K562 (cell line): ENCODE measurements at regions not wholly inside any gene's neighbourhood (a gene's known extent, or its start where the extent isn't known, plus 50 kb on each side); places are given as distances from the start of the nearest gene placed in this dataset.

ENCODE experiments used
- ATAC-seq: fragments of 200-7000 bp; cut with Tn5 transposase; 3 replicates; pipeline ENCODE4 v1.9.1; 2020; ENCODE audit warnings: moderate library complexity
- BruUV-seq: library from RNA; stranded (reverse); fragments of 400-500 nt; replicated peaks from 2 replicates; lab custom pipeline; 2021; lab: Mats Ljungman, UMichigan
- CTCF ChIA-PET: fragments of 300-600 bp; formaldehyde crosslinking; extraction: SDS; loops from one replicate; lab custom pipeline; 2021; ENCODE audit warnings: low intra/inter-chr PET ratio; lab: Yijun Ruan, JAX
- POLR2A ChIA-PET: fragments of 300-600, 350-650 bp; sonication (Branson Sonifier 250); formaldehyde crosslinking; extraction: SDS; loops from one replicate; lab custom pipeline; 2021; ENCODE audit warnings: antibody characterized with exemption, inconsistent platforms; lab: Yijun Ruan, JAX
- DNase-seq, 4 experiments: peaks; one replicate each; pipeline versions ENCODE4 v3.0.0 to v3.0.0-alpha.2; 2011 to 2018; ENCODE audit warnings: low spot score in 3 of 4, mixed read lengths in 3 of 4; ENCODE audit errors: extremely low read depth in 1 of 4
- FAIRE-seq: peaks from 2 replicates; lab custom pipeline; 2011; peaks lifted over from hg19 to GRCh38; lab: Jason Lieb, UNC
- H2AFZ ChIP-seq: 2 replicates; pipeline ENCODE4 v1.6.0; 2011; ENCODE audit warnings: low read depth, low read length, control low read depth, inconsistent platforms
- H3K27ac ChIP-seq: fragments of 200-600 bp; 3 replicates; pipeline ENCODE4 v1.8.0; 2011; ENCODE audit warnings: low read depth, mild to moderate bottlenecking, control low read depth, inconsistent platforms, low read length, moderate library complexity, mixed read lengths; ENCODE audit errors: extremely low read depth
- H3K27me3 ChIP-seq, 2 experiments: fragments of 300-600 bp in 1 of 2; 2 replicates in 1 of 2; 3 replicates in 1 of 2; pipeline versions ENCODE4 v1.6.0 to v1.8.0; 2011; ENCODE audit warnings: inconsistent platforms in 2 of 2, low read length in 2 of 2, mild to moderate bottlenecking in 1 of 2, mixed read lengths in 1 of 2, moderate library complexity in 1 of 2; ENCODE audit not compliant: control insufficient read depth in 2 of 2, insufficient read depth in 2 of 2
- H3K36me3 ChIP-seq: fragments of 300-600 bp; 3 replicates; pipeline ENCODE4 v1.8.0; 2011; ENCODE audit warnings: mild to moderate bottlenecking, low read length, inconsistent platforms; ENCODE audit not compliant: control insufficient read depth, insufficient read depth
- H3K4me1 ChIP-seq, 2 experiments: fragments of 200-600 bp in 1 of 2; replicated peaks in 1 of 2; 2 replicates in 1 of 2; 3 replicates in 1 of 2; pipeline versions ENCODE4 v1.5.1 to v1.8.0; 2011; ENCODE audit warnings: inconsistent platforms in 2 of 2, low read length in 2 of 2, mild to moderate bottlenecking in 1 of 2, mixed read lengths in 1 of 2, moderate library complexity in 1 of 2; ENCODE audit not compliant: control insufficient read depth in 2 of 2, insufficient read depth in 2 of 2
- H3K4me2 ChIP-seq: 2 replicates; pipeline ENCODE4 v1.6.1; 2011; ENCODE audit warnings: low read length, control low read depth, inconsistent platforms, mixed read lengths; ENCODE audit not compliant: insufficient read depth
- H3K4me3 ChIP-seq: fragments of 200-600 bp; sonication (generic), shearing (Covaris generic); 2 replicates; pipeline ENCODE4 v1.5.1; 2016; ENCODE audit warnings: control low read depth, inconsistent platforms
- H3K79me2 ChIP-seq: fragments of 200-600 bp; 3 replicates; pipeline ENCODE4 v1.8.0; 2011; ENCODE audit warnings: low read length, inconsistent platforms; ENCODE audit not compliant: control insufficient read depth, insufficient read depth
- H3K9ac ChIP-seq, 2 experiments: 2 replicates each; pipeline versions ENCODE4 v1.6.0 to v1.6.1; 2011; ENCODE audit warnings: low read depth in 2 of 2, low read length in 2 of 2, control low read depth in 1 of 2, inconsistent platforms in 1 of 2, mild to moderate bottlenecking in 1 of 2, mixed read lengths in 1 of 2; ENCODE audit not compliant: insufficient read depth in 1 of 2
- H3K9me1 ChIP-seq: one replicate; pipeline ENCODE4 v1.6.0; 2011; ENCODE audit warnings: inconsistent platforms, mild to moderate bottlenecking, low read length, moderate library complexity; ENCODE audit not compliant: control insufficient read depth, insufficient read depth
- H3K9me3 ChIP-seq: replicated peaks from 2 replicates; pipeline ENCODE4 v1.5.1; 2011; ENCODE audit warnings: low read depth, low read length, inconsistent platforms; ENCODE audit not compliant: control insufficient read depth, insufficient read depth
- H4K20me1 ChIP-seq: replicated peaks from 2 replicates; pipeline ENCODE4 v1.6.1; 2011; ENCODE audit warnings: low read length, inconsistent platforms, mixed read lengths; ENCODE audit not compliant: control insufficient read depth, insufficient read depth
- CHD2 ChIP-seq: IDR thresholded peaks from 2 replicates; pipeline ENCODE4 v1.6.1; 2011; ENCODE audit warnings: low read depth, low read length
- COPS2 ChIP-seq: fragments of 450-650 bp; conservative IDR thresholded peaks from 2 replicates; pipeline ENCODE4 v1.6.1; 2016; ENCODE audit warnings: mild to moderate bottlenecking, moderate library complexity
- HDGF ChIP-seq: fragments of 450-650 bp; IDR thresholded peaks from 2 replicates; pipeline ENCODE4 v1.6.1; 2016
- HEY1 ChIP-seq: fragments of 250-450 bp; sonication (Bioruptor Pico); IDR thresholded peaks from 2 replicates; pipeline ENCODE4 v1.5.0; 2020; ENCODE audit warnings: mild to moderate bottlenecking, moderate library complexity, borderline replicate concordance
- HSF4 ChIP-seq: fragments of 250-450 bp; sonication (Bioruptor Pico); IDR thresholded peaks from 2 replicates; pipeline ENCODE4 v2.1.2; 2022; ENCODE audit warnings: mild to moderate bottlenecking, moderate library complexity, borderline replicate concordance
- ILF3 ChIP-seq: fragments of 450-650 bp; IDR thresholded peaks from 2 replicates; pipeline ENCODE4 v1.6.1; 2018; ENCODE audit warnings: antibody characterized with exemption, mild to moderate bottlenecking, moderate library complexity, borderline replicate concordance
- NONO ChIP-seq, 2 experiments: fragments of 200-400 bp in 1 of 2; fragments of 450-650 bp in 1 of 2; formaldehyde crosslinking in 1 of 2; IDR thresholded peaks; 2 replicates each; pipeline ENCODE4 v1.6.1; 2017; ENCODE audit warnings: low read depth in 2 of 2, mild to moderate bottlenecking in 2 of 2, moderate library complexity in 2 of 2, low read length in 1 of 2
- PCBP1 ChIP-seq: fragments of 200-400 bp; formaldehyde crosslinking; IDR thresholded peaks from 2 replicates; pipeline ENCODE4 v1.6.1; 2018; ENCODE audit warnings: mild to moderate bottlenecking, low read depth, low read length; ENCODE audit not compliant: poor library complexity, severe bottlenecking
- TAF15 ChIP-seq: fragments of 200-400 bp; formaldehyde crosslinking; IDR thresholded peaks from 2 replicates; pipeline ENCODE4 v1.6.1; 2017; ENCODE audit warnings: mild to moderate bottlenecking, low read depth, low read length, moderate library complexity
- ZBED1 ChIP-seq: IDR thresholded peaks from 2 replicates; pipeline ENCODE4 v1.6.1; 2014
- ZFP30 ChIP-seq: fragments of 250-450 bp; sonication (Bioruptor Pico); IDR thresholded peaks from 2 replicates; pipeline ENCODE4 v1.8.0; 2022; ENCODE audit warnings: moderate library complexity, mild to moderate bottlenecking, inconsistent platforms, borderline replicate concordance
- ZNF174 ChIP-seq: fragments of 250-450 bp; sonication (Bioruptor Pico); IDR thresholded peaks from 2 replicates; pipeline ENCODE4 v1.4.0; 2020; ENCODE audit warnings: mild to moderate bottlenecking
- ZNF184 ChIP-seq: sonication (generic); formaldehyde crosslinking; IDR thresholded peaks from 2 replicates; pipeline ENCODE4 v1.5.0; 2020; ENCODE audit warnings: missing genetic modification reagents
- ZNF347 ChIP-seq: fragments of 450-650 bp; formaldehyde crosslinking; IDR thresholded peaks from 2 replicates; pipeline ENCODE4 v1.4.0; 2020; ENCODE audit warnings: low read depth, mild to moderate bottlenecking, moderate library complexity
- ZNF586 ChIP-seq: fragments of 450-650 bp; formaldehyde crosslinking; conservative IDR thresholded peaks from 2 replicates; pipeline ENCODE4 v1.4.0; 2020; ENCODE audit warnings: mild to moderate bottlenecking, moderate library complexity
- WGBS: fragments of 100-300 bp; shearing (Covaris generic); methylation state at CpG from one replicate; pipeline ENCODE4 v1.1.6; 2016; ENCODE audit warnings: low coverage, mixed read lengths; ENCODE audit not compliant: insufficient coverage; ENCODE audit errors: missing lambda C conversion rate; 5-methylcytosine and 5-hydroxymethylcytosine counted together
- in situ Hi-C: fragments of 300-500 bp; cut with MboI; formaldehyde crosslinking; loops from 4 replicates; pipeline ENCODE4 v1.15.0; 2018; ENCODE audit warnings: inconsistent platforms, mixed read lengths
- intact Hi-C: fragments of 100-400 bp; cut with micrococcal nuclease; formaldehyde crosslinking; loops from 2 replicates; pipeline ENCODE4 v1.14.2; 2022
- TF ChIP-seq, protein P1 (sequence below): sonication (generic); IDR thresholded peaks from 2 replicates; pipeline ENCODE4 v1.6.1; 2016
- TF ChIP-seq, protein P2 (sequence below): sonication (generic); formaldehyde crosslinking; IDR thresholded peaks from 2 replicates; pipeline ENCODE4 v1.8.1; 2023; ENCODE audit warnings: mild to moderate bottlenecking, missing genetic modification reagents
- TF ChIP-seq, protein P3 (sequence below): fragments of 250-450 bp; sonication (Bioruptor Pico); IDR thresholded peaks from 2 replicates; pipeline ENCODE4 v1.4.0; 2020; ENCODE audit warnings: mild to moderate bottlenecking, moderate library complexity, borderline replicate concordance

DNA sequence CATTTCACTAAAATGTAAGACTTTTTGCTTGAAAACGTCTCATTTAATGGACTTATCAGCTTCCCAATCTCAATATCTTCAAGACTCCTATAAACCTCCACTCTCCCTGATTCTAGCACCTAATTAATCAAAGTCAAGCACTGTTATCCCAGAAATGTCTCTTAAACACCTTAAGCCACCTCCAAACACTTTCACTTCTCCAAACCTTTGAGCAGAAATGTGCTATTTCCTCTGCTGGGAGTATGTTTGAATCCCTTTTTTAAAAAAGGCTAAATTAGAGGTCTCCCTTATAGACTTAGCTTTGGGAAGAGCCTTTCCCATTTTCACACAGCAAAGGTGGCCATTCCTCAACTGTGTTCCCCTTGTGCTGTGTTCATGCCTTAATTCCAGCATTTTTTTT is 146.2 kb upstream of the SYN3 start:
- ChIA-PET POLR2A (no interaction called here), CTCF (no interaction called here)
- BruUV-seq: no TSS peak
- H3K9ac ChIP-seq: no peak overlapping the region
- ATAC-seq (no peak), DNase-seq (no peak), FAIRE-seq (no peak)
- H3K9me3 ChIP-seq: no peaks in the 10 kb centered on the region
- no peak overlapping the region for H3K27ac ChIP-seq
- intact Hi-C loops (no loop called here), in situ Hi-C loops (loop anchor here (25.0 kb wide), 1 partner anchor 667 kb away; no protein-coding TSS in a partner anchor)
- no peaks in the 10 kb centered on the region for H3K4me1 ChIP-seq
- no peaks in the 10 kb centered on the region for H4K20me1 ChIP-seq
- H2AFZ ChIP-seq: no peak overlapping the region
- no peaks in the 10 kb centered on the region for H3K79me2 ChIP-seq
- H3K9me1 ChIP-seq: no peaks in the 10 kb centered on the region
- H3K27me3 ChIP-seq: no peaks in the 10 kb centered on the region
- WGBS: 0% methylated on average over 1 of the region's 1 CpG
- H3K4me2 ChIP-seq: no peak overlapping the region
- H3K36me3 ChIP-seq: no peaks in the 10 kb centered on the region
- H3K4me3 ChIP-seq: no peak overlapping the region
- TF ChIP-seq HEY1 (no peak), HSF4 (CRISPR knock-in tag) (no peak), ZNF586 (CRISPR knock-in tag) (no peak), NONO (IDR thresholded peaks at IDR 0.05; ENCODE audit: low read depth in 2 of 2, low read length in 1 of 2) (no peak), ZBED1 (no peak), ILF3 (no peak), ZNF347 (CRISPR knock-in tag) (no peak), ZFP30 (CRISPR knock-in tag) (no peak), TAF15 (no peak), ZNF184 (CRISPR knock-in tag) (no peak), COPS2 (no peak), PCBP1 (no peak), CHD2 (no peak), ZNF174 (CRISPR knock-in tag) (no peak), HDGF (no peak)
- TF ChIP-seq, protein P1, sequence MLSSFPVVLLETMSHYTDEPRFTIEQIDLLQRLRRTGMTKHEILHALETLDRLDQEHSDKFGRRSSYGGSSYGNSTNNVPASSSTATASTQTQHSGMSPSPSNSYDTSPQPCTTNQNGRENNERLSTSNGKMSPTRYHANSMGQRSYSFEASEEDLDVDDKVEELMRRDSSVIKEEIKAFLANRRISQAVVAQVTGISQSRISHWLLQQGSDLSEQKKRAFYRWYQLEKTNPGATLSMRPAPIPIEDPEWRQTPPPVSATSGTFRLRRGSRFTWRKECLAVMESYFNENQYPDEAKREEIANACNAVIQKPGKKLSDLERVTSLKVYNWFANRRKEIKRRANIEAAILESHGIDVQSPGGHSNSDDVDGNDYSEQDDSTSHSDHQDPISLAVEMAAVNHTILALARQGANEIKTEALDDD: no peak
- TF ChIP-seq, protein P2, sequence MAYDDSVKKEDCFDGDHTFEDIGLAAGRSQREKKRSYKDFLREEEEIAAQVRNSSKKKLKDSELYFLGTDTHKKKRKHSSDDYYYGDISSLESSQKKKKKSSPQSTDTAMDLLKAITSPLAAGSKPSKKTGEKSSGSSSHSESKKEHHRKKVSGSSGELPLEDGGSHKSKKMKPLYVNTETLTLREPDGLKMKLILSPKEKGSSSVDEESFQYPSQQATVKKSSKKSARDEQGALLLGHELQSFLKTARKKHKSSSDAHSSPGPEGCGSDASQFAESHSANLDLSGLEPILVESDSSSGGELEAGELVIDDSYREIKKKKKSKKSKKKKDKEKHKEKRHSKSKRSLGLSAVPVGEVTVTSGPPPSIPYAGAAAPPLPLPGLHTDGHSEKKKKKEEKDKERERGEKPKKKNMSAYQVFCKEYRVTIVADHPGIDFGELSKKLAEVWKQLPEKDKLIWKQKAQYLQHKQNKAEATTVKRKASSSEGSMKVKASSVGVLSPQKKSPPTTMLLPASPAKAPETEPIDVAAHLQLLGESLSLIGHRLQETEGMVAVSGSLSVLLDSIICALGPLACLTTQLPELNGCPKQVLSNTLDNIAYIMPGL (CRISPR knock-in tag): no peak
- TF ChIP-seq, protein P3, sequence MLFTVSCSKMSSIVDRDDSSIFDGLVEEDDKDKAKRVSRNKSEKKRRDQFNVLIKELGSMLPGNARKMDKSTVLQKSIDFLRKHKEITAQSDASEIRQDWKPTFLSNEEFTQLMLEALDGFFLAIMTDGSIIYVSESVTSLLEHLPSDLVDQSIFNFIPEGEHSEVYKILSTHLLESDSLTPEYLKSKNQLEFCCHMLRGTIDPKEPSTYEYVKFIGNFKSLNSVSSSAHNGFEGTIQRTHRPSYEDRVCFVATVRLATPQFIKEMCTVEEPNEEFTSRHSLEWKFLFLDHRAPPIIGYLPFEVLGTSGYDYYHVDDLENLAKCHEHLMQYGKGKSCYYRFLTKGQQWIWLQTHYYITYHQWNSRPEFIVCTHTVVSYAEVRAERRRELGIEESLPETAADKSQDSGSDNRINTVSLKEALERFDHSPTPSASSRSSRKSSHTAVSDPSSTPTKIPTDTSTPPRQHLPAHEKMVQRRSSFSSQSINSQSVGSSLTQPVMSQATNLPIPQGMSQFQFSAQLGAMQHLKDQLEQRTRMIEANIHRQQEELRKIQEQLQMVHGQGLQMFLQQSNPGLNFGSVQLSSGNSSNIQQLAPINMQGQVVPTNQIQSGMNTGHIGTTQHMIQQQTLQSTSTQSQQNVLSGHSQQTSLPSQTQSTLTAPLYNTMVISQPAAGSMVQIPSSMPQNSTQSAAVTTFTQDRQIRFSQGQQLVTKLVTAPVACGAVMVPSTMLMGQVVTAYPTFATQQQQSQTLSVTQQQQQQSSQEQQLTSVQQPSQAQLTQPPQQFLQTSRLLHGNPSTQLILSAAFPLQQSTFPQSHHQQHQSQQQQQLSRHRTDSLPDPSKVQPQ (CRISPR knock-in tag): no peak
